GM23248 (cell line): ENCODE measurements at regions not wholly inside any gene's neighbourhood (a gene's known extent, or its start where the extent isn't known, plus 50 kb on each side); places are given as distances from the start of the nearest gene placed in this dataset.
"Not testable (repeated sequence)": the region's sequence is repeated elsewhere in the genome, so short reads cannot be mapped to it uniquely, and the experiment has no call there.

Experiments used
- EZH2 ChIP-seq: fragments of 200-600 bp; sonication (generic); IDR thresholded peaks from 2 replicates; pipeline ENCODE4 v1.6.1; 2018; ENCODE audit warnings: antibody characterized with exemption, mild to moderate bottlenecking; ENCODE audit not compliant: insufficient read depth, poor library complexity, severe bottlenecking
- EZH2phosphoT487 ChIP-seq: fragments of 200-600 bp; sonication (generic); IDR thresholded peaks from 2 replicates; pipeline ENCODE4 v1.6.1; 2018; ENCODE audit warnings: antibody characterized with exemption, moderate library complexity, mild to moderate bottlenecking, low read depth; ENCODE audit not compliant: insufficient read depth

GRCh38 chr7:85249787-85250186 lies 62.9 kb upstream of the SEMA3D start:
- TF ChIP-seq EZH2, EZH2phosphoT487: not testable (repeated sequence)
